GM12878 (cell line): ENCODE measurements at regions not wholly inside any gene's neighbourhood (a gene's known extent, or its start where the extent isn't known, plus 50 kb on each side); places are given as distances from the start of the nearest gene placed in this dataset.

Source experiments
- ATAC-seq: fragments of 200-7000 bp; cut with Tn5 transposase; 3 replicates; pipeline ENCODE4 v1.9.1; 2020; ENCODE audit warnings: mild to moderate bottlenecking, moderate library complexity
- BruUV-seq: library from RNA; stranded (reverse); fragments of 400-500 nt; replicated peaks from 2 replicates; lab custom pipeline; 2021; lab: Mats Ljungman, UMichigan
- CTCF ChIA-PET: fragments of 300-600 bp; sonication (Branson Sonifier 250); formaldehyde crosslinking; extraction: SDS; loops from one replicate; lab custom pipeline; 2021; ENCODE audit warnings: inconsistent platforms; lab: Yijun Ruan, JAX
- POLR2A ChIA-PET: fragments of 350-600 bp; formaldehyde crosslinking; extraction: SDS; loops from one replicate; lab custom pipeline; 2021; ENCODE audit warnings: inconsistent platforms; lab: Charles Lee
- RAD21 ChIA-PET: fragments of 300-600 bp; sonication (Branson Sonifier 250); formaldehyde crosslinking; loops from one replicate; lab custom pipeline; 2023; ENCODE audit warnings: antibody characterized with exemption; ENCODE audit not compliant: unreplicated experiment; lab: Charles Lee
- SMC1A ChIA-PET: fragments of 300-600 bp; sonication (Branson Sonifier 250); formaldehyde crosslinking; loops from one replicate; lab custom pipeline; 2023; ENCODE audit not compliant: unreplicated experiment, uncharacterized antibody; lab: Charles Lee
- DNase-seq: peaks from one replicate; pipeline ENCODE4 v3.0.0-alpha.2; 2011; ENCODE audit warnings: low read depth, low spot score
- FAIRE-seq: peaks from 3 replicates; lab custom pipeline; 2011; peaks lifted over from hg19 to GRCh38; lab: Jason Lieb, UNC
- H2AFZ ChIP-seq: 2 replicates; pipeline ENCODE4 v1.6.0; 2011; ENCODE audit warnings: low read depth, low read length, control low read depth; ENCODE audit not compliant: control insufficient read depth
- H3K27ac ChIP-seq: 2 replicates; pipeline ENCODE4 v1.5.1; 2011; ENCODE audit warnings: control low read depth; ENCODE audit not compliant: control insufficient read depth, insufficient read depth
- H3K27me3 ChIP-seq, 2 experiments: replicated peaks in 1 of 2; 2 replicates each; pipeline versions ENCODE4 v1.6.0 to v1.6.1; 2011; ENCODE audit warnings: low read length in 1 of 2; ENCODE audit not compliant: control insufficient read depth in 2 of 2, insufficient read depth in 2 of 2
- H3K36me3 ChIP-seq, 2 experiments: 2 replicates each; pipeline ENCODE4 v1.5.1; 2011; ENCODE audit warnings: low read length in 1 of 2; ENCODE audit not compliant: control insufficient read depth in 2 of 2, insufficient read depth in 2 of 2
- H3K4me1 ChIP-seq: 2 replicates; pipeline ENCODE4 v1.6.1; 2011; ENCODE audit warnings: mild to moderate bottlenecking, low read length, moderate library complexity, mixed read lengths; ENCODE audit not compliant: control insufficient read depth, insufficient read depth
- H3K4me2 ChIP-seq: 2 replicates; pipeline ENCODE4 v1.6.0; 2011; ENCODE audit warnings: control low read depth; ENCODE audit not compliant: control insufficient read depth, insufficient read depth
- H3K4me3 ChIP-seq: fragments of 200-600 bp; sonication (generic); 2 replicates; pipeline ENCODE4 v1.5.1; 2016
- H3K79me2 ChIP-seq: 2 replicates; pipeline ENCODE4 v1.6.0; 2011; ENCODE audit warnings: low read length; ENCODE audit not compliant: control insufficient read depth, insufficient read depth
- H3K9ac ChIP-seq: 2 replicates; pipeline ENCODE4 v1.8.0; 2011; ENCODE audit warnings: low read length, control low read depth, mixed read lengths; ENCODE audit not compliant: control insufficient read depth, insufficient read depth
- H3K9me3 ChIP-seq: replicated peaks from 3 replicates; pipeline ENCODE4 v1.5.1; 2011; ENCODE audit warnings: mild to moderate bottlenecking, low read length; ENCODE audit not compliant: control insufficient read depth, insufficient read depth
- H4K20me1 ChIP-seq: 2 replicates; pipeline ENCODE4 v1.6.0; 2011; ENCODE audit not compliant: control insufficient read depth, insufficient read depth
- KAT2A ChIP-seq: conservative IDR thresholded peaks from 2 replicates; pipeline ENCODE4 v1.6.1; 2011; ENCODE audit warnings: low read depth, low read length; ENCODE audit not compliant: control insufficient read depth
- STAT3 ChIP-seq: IDR thresholded peaks from 2 replicates; pipeline ENCODE4 v1.6.1; 2011; ENCODE audit warnings: low read depth, low read length, improper control_type of control experiment
- in situ Hi-C: fragments of 300-500 bp; cut with MboI; formaldehyde crosslinking; loops from 9 replicates; pipeline ENCODE4 v1.14.3; 2018; ENCODE audit warnings: mixed read lengths
- intact Hi-C: fragments of 100-400 bp; cut with micrococcal nuclease; formaldehyde crosslinking; loops from one replicate; pipeline ENCODE4 v1.14.2; 2022; ENCODE audit not compliant: unreplicated experiment
- TF ChIP-seq, protein P1 (sequence below): fragments of 450-650 bp; conservative IDR thresholded peaks from 2 replicates; pipeline ENCODE4 v1.6.1; 2017; ENCODE audit warnings: mild to moderate bottlenecking, moderate library complexity
- TF ChIP-seq, protein P2 (sequence below): fragments of 450-650 bp; IDR thresholded peaks from 2 replicates; pipeline ENCODE4 v1.6.1; 2014; ENCODE audit warnings: mild to moderate bottlenecking
- TF ChIP-seq, protein P3 (sequence below): fragments of 450-650 bp; IDR thresholded peaks from 2 replicates; pipeline ENCODE4 v1.6.1; 2017; ENCODE audit warnings: mild to moderate bottlenecking

DNA sequence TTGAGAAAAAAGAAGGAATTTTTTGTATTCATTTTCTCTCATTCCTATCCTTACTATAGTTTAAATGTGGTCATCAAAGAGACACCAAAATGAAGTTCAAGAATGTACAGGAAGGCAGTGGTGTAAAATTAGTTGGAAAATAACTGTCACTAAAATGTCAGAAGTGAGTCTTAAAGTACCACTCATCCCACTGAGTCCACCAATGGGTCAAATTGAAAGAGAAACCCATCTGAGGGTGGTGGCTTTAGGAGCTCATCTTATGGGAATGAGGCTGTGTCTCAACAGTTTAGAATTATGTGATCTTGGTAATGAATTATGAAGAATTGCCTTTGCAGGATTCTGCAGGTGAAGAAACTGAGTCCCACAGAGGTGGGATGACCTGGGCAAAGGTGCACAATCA lies 403.5 kb downstream of the FGF9 start:
- RAD21 ChIA-PET = interaction anchor here (1.0 to 3.7 kb wide), 3 partner anchors 13 to 47 kb away, joined by 4 to 11 read pairs (median 5); no protein-coding TSS in a partner anchor
- Histone ChIP-seq H3K4me2 (no peak overlapping the region), H3K4me3 (no peak overlapping the region), H3K27me3 (no peaks in the 10 kb centered on the region), H3K79me2 (no peaks in the 10 kb centered on the region), H3K9me3 (no peaks in the 10 kb centered on the region), H4K20me1 (no peaks in the 10 kb centered on the region), H2AFZ (no peak overlapping the region), H3K36me3 (no peaks in the 10 kb centered on the region), H3K9ac (no peak overlapping the region), H3K4me1 (peaks cover 11% of the 10 kb centered on the region; the same call in 1 of the 2 replicates), H3K27ac (no peak overlapping the region)
- intact Hi-C loops (no loop called here), in situ Hi-C loops (no loop called here)
- CTCF ChIA-PET = interaction anchor here (1.0 kb wide), 1 partner anchor 25 kb away, joined by 3 read pairs; no protein-coding TSS in a partner anchor
- FAIRE-seq (no peak), DNase-seq (no peak), ATAC-seq (peak; percentile 14; the same call in 1 of the 3 replicates)
- POLR2A ChIA-PET = interaction anchor here (1.7 kb wide), 1 partner anchor 15 kb away, joined by 3 read pairs; no protein-coding TSS in a partner anchor
- BruUV-seq = no TSS peak
- no peak for TF ChIP-seq STAT3
- TF ChIP-seq, protein P1, sequence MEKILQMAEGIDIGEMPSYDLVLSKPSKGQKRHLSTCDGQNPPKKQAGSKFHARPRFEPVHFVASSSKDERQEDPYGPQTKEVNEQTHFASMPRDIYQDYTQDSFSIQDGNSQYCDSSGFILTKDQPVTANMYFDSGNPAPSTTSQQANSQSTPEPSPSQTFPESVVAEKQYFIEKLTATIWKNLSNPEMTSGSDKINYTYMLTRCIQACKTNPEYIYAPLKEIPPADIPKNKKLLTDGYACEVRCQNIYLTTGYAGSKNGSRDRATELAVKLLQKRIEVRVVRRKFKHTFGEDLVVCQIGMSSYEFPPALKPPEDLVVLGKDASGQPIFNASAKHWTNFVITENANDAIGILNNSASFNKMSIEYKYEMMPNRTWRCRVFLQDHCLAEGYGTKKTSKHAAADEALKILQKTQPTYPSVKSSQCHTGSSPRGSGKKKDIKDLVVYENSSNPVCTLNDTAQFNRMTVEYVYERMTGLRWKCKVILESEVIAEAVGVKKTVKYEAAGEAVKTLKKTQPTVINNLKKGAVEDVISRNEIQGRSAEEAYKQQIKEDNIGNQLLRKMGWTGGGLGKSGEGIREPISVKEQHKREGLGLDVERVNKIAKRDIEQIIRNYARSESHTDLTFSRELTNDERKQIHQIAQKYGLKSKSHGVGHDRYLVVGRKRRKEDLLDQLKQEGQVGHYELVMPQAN = no peak
- TF ChIP-seq, protein P2, sequence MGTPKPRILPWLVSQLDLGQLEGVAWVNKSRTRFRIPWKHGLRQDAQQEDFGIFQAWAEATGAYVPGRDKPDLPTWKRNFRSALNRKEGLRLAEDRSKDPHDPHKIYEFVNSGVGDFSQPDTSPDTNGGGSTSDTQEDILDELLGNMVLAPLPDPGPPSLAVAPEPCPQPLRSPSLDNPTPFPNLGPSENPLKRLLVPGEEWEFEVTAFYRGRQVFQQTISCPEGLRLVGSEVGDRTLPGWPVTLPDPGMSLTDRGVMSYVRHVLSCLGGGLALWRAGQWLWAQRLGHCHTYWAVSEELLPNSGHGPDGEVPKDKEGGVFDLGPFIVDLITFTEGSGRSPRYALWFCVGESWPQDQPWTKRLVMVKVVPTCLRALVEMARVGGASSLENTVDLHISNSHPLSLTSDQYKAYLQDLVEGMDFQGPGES = no peak
- TF ChIP-seq, protein P3, sequence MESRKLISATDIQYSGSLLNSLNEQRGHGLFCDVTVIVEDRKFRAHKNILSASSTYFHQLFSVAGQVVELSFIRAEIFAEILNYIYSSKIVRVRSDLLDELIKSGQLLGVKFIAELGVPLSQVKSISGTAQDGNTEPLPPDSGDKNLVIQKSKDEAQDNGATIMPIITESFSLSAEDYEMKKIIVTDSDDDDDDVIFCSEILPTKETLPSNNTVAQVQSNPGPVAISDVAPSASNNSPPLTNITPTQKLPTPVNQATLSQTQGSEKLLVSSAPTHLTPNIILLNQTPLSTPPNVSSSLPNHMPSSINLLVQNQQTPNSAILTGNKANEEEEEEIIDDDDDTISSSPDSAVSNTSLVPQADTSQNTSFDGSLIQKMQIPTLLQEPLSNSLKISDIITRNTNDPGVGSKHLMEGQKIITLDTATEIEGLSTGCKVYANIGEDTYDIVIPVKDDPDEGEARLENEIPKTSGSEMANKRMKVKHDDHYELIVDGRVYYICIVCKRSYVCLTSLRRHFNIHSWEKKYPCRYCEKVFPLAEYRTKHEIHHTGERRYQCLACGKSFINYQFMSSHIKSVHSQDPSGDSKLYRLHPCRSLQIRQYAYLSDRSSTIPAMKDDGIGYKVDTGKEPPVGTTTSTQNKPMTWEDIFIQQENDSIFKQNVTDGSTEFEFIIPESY = no peak
- no peak for TF ChIP-seq KAT2A
- SMC1A ChIA-PET = interaction anchor here (1.1 to 2.7 kb wide), 5 partner anchors 10 to 47 kb away, joined by 3 to 10 read pairs (median 5); no protein-coding TSS in a partner anchor
